ENCODE measurements at regions not wholly inside any gene's neighbourhood (a gene's known extent, or its start where the extent isn't known, plus 50 kb on each side); places are given as distances from the start of the nearest gene placed in this dataset.

GRCh38 chr12:125218952-125219351 lies 153.7 kb downstream of the AACS start:
- H3K9ac ChIP-seq (ENCODE audit: low read length in 3 of 3): no peak overlapping the region
- no peaks in the 10 kb centered on the region for H3K36me3 ChIP-seq (ENCODE audit: control insufficient read depth in 2 of 3, insufficient read depth in 3 of 3, low read length in 3 of 3)
- intact Hi-C loops (cut with DNase I): no loop called here
- no peak overlapping the region for H3K4me3 ChIP-seq (ENCODE audit: low read length in 3 of 3)
- no peaks in the 10 kb centered on the region for H3K4me1 ChIP-seq (ENCODE audit: control insufficient read depth in 2 of 3, insufficient read depth in 2 of 3, low read depth in 1 of 3, low read length in 3 of 3)
- H3K27me3 ChIP-seq (ENCODE audit: control insufficient read depth, insufficient read depth, low read length): no peaks in the 10 kb centered on the region
- DNase-seq (no peak), FAIRE-seq (no peak)
- no peak overlapping the region for H3K27ac ChIP-seq (ENCODE audit: low read depth in 2 of 2, low read length in 2 of 2)
- H3K9me3 ChIP-seq (ENCODE audit: control insufficient read depth in 2 of 3, insufficient read depth in 1 of 3, low read length in 3 of 3): no peaks in the 10 kb centered on the region
- no peak for TF ChIP-seq CTCF (IDR thresholded peaks at IDR 0.05; ENCODE audit: borderline replicate concordance, extremely low read depth, insufficient read depth)

- TF ChIP-seq CTCF (IDR thresholded peaks at IDR 0.05; ENCODE audit: borderline replicate concordance, extremely low read depth, insufficient read depth): no peak
- DNase-seq: no peak
- intact Hi-C loops (cut with DNase I): no loop called here
Measured at GRCh38 chr12:125220404-125221273, 155.4 kb downstream of the AACS start.

GRCh38 chr12:125221602-125222001 lies 156.4 kb downstream of the AACS start:
- Histone ChIP-seq H3K27ac (ENCODE audit: low read depth in 2 of 2, low read length in 2 of 2) (no peak overlapping the region), H3K9me3 (ENCODE audit: control insufficient read depth in 2 of 3, insufficient read depth in 1 of 3, low read length in 3 of 3) (no peaks in the 10 kb centered on the region), H3K4me1 (ENCODE audit: control insufficient read depth in 2 of 3, insufficient read depth in 2 of 3, low read depth in 1 of 3, low read length in 3 of 3) (no peaks in the 10 kb centered on the region), H3K9ac (ENCODE audit: low read length in 3 of 3) (no peak overlapping the region), H3K36me3 (ENCODE audit: control insufficient read depth in 2 of 3, insufficient read depth in 3 of 3, low read length in 3 of 3) (no peaks in the 10 kb centered on the region), H3K4me3 (ENCODE audit: low read length in 3 of 3) (no peak overlapping the region), H3K27me3 (ENCODE audit: control insufficient read depth, insufficient read depth, low read length) (no peaks in the 10 kb centered on the region)
- intact Hi-C loops (cut with DNase I): no loop called here
- FAIRE-seq (no peak), DNase-seq (no peak)
- no peak for TF ChIP-seq CTCF (IDR thresholded peaks at IDR 0.05; ENCODE audit: borderline replicate concordance, extremely low read depth, insufficient read depth)

More at GRCh38 chr12:125220404-125221273, 155.4 kb downstream of the AACS start:
- no peak for FAIRE-seq
- no peak overlapping the region for H3K27ac ChIP-seq (ENCODE audit: low read depth in 2 of 2, low read length in 2 of 2)
- no peaks in the 10 kb centered on the region for H3K4me1 ChIP-seq (ENCODE audit: control insufficient read depth in 2 of 3, insufficient read depth in 2 of 3, low read depth in 1 of 3, low read length in 3 of 3)
- H3K9me3 ChIP-seq (ENCODE audit: control insufficient read depth in 2 of 3, insufficient read depth in 1 of 3, low read length in 3 of 3): no peaks in the 10 kb centered on the region
- no peak overlapping the region for H3K4me3 ChIP-seq (ENCODE audit: low read length in 3 of 3)
- no peak overlapping the region for H3K9ac ChIP-seq (ENCODE audit: low read length in 3 of 3)
- no peaks in the 10 kb centered on the region for H3K36me3 ChIP-seq (ENCODE audit: control insufficient read depth in 2 of 3, insufficient read depth in 3 of 3, low read length in 3 of 3)
- H3K27me3 ChIP-seq (ENCODE audit: control insufficient read depth, insufficient read depth, low read length): no peaks in the 10 kb centered on the region
